GM23248 (cell line): ENCODE measurements at regions not wholly inside any gene's neighbourhood (a gene's known extent, or its start where the extent isn't known, plus 50 kb on each side); places are given as distances from the start of the nearest gene placed in this dataset.

Experiments used
- EZH2 ChIP-seq: fragments of 200-600 bp; sonication (generic); IDR thresholded peaks from 2 replicates; pipeline ENCODE4 v1.6.1; 2018; ENCODE audit warnings: antibody characterized with exemption, mild to moderate bottlenecking; ENCODE audit not compliant: insufficient read depth, poor library complexity, severe bottlenecking
- EZH2phosphoT487 ChIP-seq: fragments of 200-600 bp; sonication (generic); IDR thresholded peaks from 2 replicates; pipeline ENCODE4 v1.6.1; 2018; ENCODE audit warnings: antibody characterized with exemption, moderate library complexity, mild to moderate bottlenecking, low read depth; ENCODE audit not compliant: insufficient read depth

- TF ChIP-seq EZH2 (no peak), EZH2phosphoT487 (no peak)
Measured at GRCh38 chr18:35861367-35862118, 110.9 kb upstream of the RMP24 start.
